Thoracic aorta (tissue), 2 donors: ENCODE measurements at regions not wholly inside any gene's neighbourhood (a gene's known extent, or its start where the extent isn't known, plus 50 kb on each side); places are given as distances from the start of the nearest gene placed in this dataset.

Experiments
- ATAC-seq: fragments of 150-250 bp; one replicate; pipeline ENCODE4 v1.8.0; 2017; ENCODE audit warnings: low read depth; ENCODE audit not compliant: insufficient number of reproducible peaks, low FRiP score
- DNase-seq: peaks from one replicate; pipeline ENCODE4 v3.0.0-alpha.2; 2020; ENCODE audit warnings: low spot score
- H3K27ac ChIP-seq, 2 donors: fragments of 200-600 bp; sonication (generic); 1 replicate in 1 of 2; 2 replicates in 1 of 2; pipeline ENCODE4 v1.5.1; 2016; ENCODE audit warnings: mild to moderate bottlenecking in 2 of 2, moderate library complexity in 2 of 2
- H3K27me3 ChIP-seq: fragments of 200-600 bp; sonication (generic); replicated peaks from 2 replicates; pipeline ENCODE4 v1.6.0; 2016; ENCODE audit warnings: mild to moderate bottlenecking; ENCODE audit not compliant: insufficient read depth
- H3K36me3 ChIP-seq: fragments of 200-600 bp; sonication (generic); one replicate; pipeline ENCODE4 v1.5.1; 2016
- H3K4me1 ChIP-seq, 2 donors: fragments of 200-600 bp; sonication (generic); 1 replicate in 1 of 2; 2 replicates in 1 of 2; pipeline versions ENCODE4 v1.5.1 to v1.6.0; 2016; ENCODE audit warnings: low read depth in 2 of 2, mild to moderate bottlenecking in 1 of 2; ENCODE audit not compliant: control insufficient read depth in 1 of 2
- H3K4me3 ChIP-seq: fragments of 200-600 bp; sonication (generic); 2 replicates; pipeline ENCODE4 v1.5.1; 2016; ENCODE audit warnings: mild to moderate bottlenecking
- H3K9me3 ChIP-seq: fragments of 200-600 bp; sonication (generic); 2 replicates; pipeline ENCODE4 v1.5.1; 2016
- CTCF ChIP-seq: fragments of 200-600 bp; sonication (generic); IDR thresholded peaks from one replicate; pipeline ENCODE4 v1.5.1; 2019; ENCODE audit warnings: antibody characterized with exemption

- H3K27me3 ChIP-seq: no peaks in the 10 kb centered on the region
- ATAC-seq: no peak
- H3K27ac ChIP-seq: no peak overlapping the region
- H3K4me1 ChIP-seq: no peaks in the 10 kb centered on the region
- H3K36me3 ChIP-seq: no peaks in the 10 kb centered on the region
- no peaks in the 10 kb centered on the region for H3K9me3 ChIP-seq
- no peak for DNase-seq
- H3K4me3 ChIP-seq: no peak overlapping the region
- no peak for TF ChIP-seq CTCF
Measured at GRCh38 chr14:39984323-39984722, 552.1 kb upstream of the FBXO33 start.

GRCh38 chr14:39977198-39977597 is 545.0 kb upstream of the FBXO33 start:
- Histone ChIP-seq H3K36me3 (no peaks in the 10 kb centered on the region), H3K4me1 (no peaks in the 10 kb centered on the region), H3K27ac (no peak overlapping the region), H3K4me3 (no peak overlapping the region), H3K27me3 (no peaks in the 10 kb centered on the region), H3K9me3 (no peaks in the 10 kb centered on the region)
- no peak for DNase-seq
- TF ChIP-seq CTCF: no peak
- no peak for ATAC-seq

- no peaks in the 10 kb centered on the region for H3K9me3 ChIP-seq
- no peak overlapping the region for H3K4me3 ChIP-seq
- ATAC-seq (no peak), DNase-seq (no peak)
- H3K36me3 ChIP-seq: no peaks in the 10 kb centered on the region
- no peak overlapping the region for H3K27ac ChIP-seq
- no peaks in the 10 kb centered on the region for H3K27me3 ChIP-seq
- H3K4me1 ChIP-seq: peaks cover 0 to 5% of the 10 kb centered on the region in 2 donors
- TF ChIP-seq CTCF: no peak
Measured at GRCh38 chr14:39974036-39974435, 541.8 kb upstream of the FBXO33 start.

- H3K27ac ChIP-seq: no peak overlapping the region
- H3K9me3 ChIP-seq: no peaks in the 10 kb centered on the region
- no peak for TF ChIP-seq CTCF
- no peak overlapping the region for H3K4me3 ChIP-seq
- no peak for ATAC-seq
- no peak for DNase-seq
- no peaks in the 10 kb centered on the region for H3K36me3 ChIP-seq
- peaks cover 0 to 5% of the 10 kb centered on the region in 2 donors for H3K4me1 ChIP-seq
- no peaks in the 10 kb centered on the region for H3K27me3 ChIP-seq
Measured at GRCh38 chr14:39972704-39973103, 540.5 kb upstream of the FBXO33 start.

- TF ChIP-seq CTCF: no peak
- Histone ChIP-seq H3K27me3 (no peaks in the 10 kb centered on the region), H3K4me1 (peaks cover 0 to 5% of the 10 kb centered on the region in 2 donors), H3K27ac (no peak overlapping the region), H3K9me3 (no peaks in the 10 kb centered on the region), H3K36me3 (no peaks in the 10 kb centered on the region), H3K4me3 (no peak overlapping the region)
- DNase-seq: no peak
- no peak for ATAC-seq
Measured at GRCh38 chr14:39967885-39968284, 535.7 kb upstream of the FBXO33 start.
